ENCODE measurements at regions not wholly inside any gene's neighbourhood (a gene's known extent, or its start where the extent isn't known, plus 50 kb on each side); places are given as distances from the start of the nearest gene placed in this dataset.

DNA sequence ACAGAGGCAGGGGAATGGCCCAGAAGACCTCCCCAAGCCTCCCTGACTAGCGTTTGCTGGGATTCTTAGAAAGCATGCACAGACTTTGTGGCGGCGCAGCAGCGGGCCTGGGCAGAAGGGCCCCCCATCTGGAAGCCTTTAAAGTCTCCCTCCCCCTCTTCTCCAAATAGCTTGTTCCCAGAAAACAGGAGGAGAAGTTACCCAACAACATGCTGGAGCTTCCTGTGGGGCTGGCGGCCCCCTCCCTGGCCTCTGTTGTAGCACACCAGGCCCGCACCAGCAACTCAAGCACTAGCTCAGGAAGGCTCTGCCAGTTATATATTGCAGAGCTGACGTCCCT, 334.8 kb downstream of the DYSF start:
- DNase-seq, result no peak

DNA sequence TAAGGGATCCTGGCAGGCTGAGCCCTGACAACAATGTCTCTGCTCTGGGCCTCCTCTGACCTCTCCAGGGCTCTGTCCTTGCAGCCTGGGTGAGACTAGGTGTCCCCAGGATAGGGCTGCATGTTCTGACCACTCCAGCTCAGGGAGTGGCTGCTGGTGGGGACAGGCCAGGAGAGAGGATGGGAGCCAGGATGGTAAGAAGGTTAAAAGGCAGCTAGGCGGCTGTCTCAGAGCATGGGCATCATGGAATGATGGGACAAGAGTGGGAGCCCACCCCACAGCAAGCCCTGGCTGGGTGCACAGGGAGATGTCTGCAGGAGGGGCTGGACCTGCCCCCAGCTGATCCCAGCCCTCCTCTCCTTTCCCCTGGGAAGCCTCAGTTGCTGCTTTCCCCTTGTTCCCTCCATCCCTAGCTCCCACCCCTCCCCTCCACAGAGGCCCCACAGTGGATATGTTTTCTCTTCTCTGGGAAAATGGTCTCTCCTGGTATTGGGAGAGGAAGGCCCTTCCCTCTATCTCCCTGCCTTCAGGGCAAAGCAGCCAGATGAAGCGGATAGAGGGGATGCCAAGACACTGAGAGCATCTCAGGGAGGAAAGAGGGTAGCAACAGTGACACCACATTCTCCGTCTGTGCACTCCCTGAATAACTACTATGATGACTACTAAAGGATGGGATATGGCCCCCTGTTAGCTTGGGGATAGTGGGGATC, 334.3 kb downstream of the DYSF start:
- no peak for DNase-seq

DNA sequence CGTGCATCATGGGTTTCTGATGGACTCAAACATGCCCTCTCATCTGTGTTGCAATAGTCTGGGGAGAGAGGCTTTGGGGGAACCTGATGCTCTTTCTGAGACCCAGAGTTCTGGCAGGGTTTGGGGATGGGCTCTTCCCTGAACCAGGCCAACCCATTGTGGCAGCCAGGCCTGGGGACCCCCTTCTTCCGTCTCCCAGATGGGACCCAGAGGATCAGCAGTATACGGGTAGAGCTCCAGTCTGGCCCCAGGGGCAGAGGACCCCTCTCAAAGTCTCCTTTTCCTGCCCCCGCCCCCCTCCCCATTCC, 333.7 kb downstream of the DYSF start:
- DNase-seq, result no peak

DNA sequence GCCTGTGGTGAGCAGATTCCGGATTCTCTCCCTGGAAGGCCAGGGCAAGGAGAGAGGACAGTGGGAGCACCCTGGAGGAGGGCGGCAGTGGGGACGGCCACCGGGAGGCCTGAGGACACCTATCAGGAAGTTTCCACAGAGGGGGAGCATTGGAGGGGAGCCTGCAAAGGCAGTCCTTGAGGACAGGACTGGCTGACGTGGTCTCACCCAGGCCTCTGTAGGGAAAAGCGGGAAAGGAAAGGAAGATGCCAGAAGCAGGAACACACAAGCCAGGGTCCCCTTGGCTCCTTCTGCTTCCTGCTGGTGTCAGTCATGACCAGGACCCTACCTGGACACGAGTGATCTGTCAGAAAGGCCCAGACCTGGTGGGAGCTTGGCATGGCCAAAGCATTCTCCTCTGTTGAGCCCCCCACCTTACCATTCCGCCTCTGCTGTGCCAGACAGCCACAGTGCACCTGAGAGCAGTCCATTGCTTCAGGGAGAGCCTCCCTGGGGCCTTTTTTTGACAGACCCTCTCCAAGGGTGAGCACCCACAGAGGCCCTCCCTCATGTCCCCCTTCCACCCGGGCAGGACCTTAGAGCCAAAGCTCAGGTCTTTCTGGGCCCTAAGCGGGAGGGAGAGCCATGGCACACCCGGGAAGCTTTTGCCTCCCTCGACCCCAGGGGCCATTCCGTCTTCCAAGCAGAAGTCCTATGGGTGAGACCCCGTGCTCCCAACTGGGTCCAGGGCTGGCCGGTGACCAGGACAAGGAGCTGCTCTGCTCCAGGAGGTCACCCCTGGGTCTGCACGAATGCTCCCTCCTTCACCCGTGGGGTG, 333.1 kb downstream of the DYSF start:
- DNase-seq, result no peak

DNA sequence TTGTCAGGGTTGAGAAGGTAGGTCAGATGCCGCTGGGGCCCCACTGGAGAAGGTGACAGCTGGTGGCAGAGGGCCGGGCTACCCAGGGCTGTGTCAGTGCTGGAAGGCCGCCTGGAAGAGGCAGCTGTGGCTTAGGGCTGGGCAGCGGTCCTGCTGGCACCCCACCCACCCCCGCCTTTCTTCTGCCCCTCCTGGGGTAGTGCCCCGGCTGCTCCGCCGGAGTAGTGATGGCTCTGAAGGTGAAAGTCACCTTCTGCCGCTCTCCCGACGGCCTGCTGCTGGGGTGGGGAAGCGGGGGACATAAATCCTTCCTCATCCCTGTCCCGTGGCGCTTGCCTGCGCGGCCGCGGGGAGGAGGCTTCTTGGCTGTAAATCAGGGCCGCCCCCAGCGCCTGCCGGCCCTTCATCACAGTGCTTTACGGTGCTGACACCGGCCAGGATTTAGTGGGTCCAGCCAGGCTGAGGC, 332.2 kb downstream of the DYSF start:
- no peak for DNase-seq

DNA sequence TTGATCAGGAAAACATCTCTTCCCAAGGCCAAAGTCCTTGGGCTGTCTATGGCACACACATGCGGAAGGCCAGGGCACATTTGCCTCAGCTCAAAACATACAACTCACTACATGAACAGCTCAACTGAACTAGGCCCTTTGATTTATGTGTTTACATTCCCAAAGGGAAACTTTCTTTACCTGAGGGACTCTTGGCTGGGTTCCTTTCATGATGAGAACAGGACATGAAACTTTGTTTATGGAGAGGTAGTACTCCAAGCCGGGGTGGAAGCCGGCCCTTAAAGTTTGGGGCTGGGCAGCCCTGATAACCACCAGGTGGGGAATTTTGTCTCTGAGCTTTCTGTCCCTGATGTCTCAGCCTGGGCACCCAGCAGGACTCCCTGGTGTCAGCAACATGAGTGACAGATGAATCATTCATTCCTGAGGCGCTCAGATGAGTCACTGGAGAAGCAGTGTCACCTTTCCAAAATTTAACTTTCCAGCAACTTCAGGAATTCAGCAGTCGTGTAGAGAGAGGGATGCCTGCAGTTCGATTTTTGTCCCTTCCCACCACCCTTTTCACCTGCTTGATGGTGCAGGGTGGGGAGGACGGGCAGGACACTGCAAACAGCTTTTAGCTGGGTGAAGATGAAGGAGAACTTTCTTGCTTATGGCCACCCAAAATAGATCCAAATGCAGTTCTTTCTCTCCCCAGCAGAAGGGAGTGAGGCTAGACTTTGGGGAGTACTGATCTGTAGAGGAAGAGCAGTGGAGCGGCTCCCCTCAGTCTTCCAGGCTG, 331.6 kb downstream of the DYSF start:
- no peak for DNase-seq

DNA sequence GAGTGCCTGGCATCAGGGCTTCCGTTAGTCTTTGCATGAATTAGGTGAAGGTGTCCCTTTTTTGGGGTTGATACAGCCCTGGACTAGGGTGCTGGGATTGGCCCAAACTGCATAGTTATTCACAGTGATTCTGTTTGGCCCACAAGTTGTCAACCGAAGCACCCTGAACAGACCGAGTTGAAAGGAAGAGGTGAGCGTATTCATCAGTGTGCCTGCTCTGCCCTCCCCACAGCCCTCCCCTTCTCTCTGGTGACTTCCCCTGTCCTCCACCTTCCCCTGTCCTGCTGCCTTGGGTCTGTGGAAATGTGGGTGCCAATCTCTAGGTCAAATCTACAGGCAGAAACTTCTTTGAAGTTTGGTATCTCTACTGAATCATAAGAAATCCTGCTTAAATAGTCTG, 330.5 kb downstream of the DYSF start:
- no peak for DNase-seq

DNA sequence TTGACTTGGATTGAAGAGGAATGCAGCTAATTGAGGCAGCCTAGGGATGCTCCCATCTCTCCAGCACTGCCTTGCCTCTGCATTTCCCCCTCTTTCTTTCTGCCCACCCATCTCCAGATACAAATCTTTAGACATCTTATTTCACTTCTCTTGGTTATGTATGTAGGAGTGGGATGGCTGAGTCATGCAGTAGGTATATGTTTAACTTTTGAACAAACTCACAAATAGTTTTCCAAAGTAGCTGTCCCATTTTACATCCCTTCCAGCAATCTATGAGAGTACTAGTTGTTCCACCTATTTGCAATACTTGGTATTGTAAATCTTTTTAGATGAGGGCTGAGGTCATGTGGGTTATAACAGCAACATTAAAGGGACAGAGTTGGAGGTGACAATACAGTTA, 329.9 kb downstream of the DYSF start:
- no peak for DNase-seq

DNA sequence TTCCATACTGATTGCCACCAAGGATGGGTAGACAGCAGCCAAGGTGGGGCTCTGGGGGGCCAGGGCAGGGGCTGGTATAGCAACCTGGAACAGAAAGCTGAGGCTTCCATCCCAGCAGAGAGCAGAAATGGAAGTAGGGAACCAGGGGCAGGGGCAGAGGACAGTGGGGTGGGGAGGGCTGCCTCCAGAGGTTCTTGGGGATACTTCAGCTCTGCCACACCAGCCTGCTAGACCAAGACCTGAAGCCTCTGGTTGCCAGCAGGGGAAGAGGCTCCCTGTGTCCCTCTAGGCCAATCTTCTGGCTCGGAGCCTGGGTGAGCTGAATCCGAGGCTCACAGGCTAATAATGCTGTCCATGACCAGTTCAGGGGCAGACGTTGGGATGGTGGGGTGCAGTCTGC, 329.0 kb downstream of the DYSF start:
- no peak for DNase-seq

DNA sequence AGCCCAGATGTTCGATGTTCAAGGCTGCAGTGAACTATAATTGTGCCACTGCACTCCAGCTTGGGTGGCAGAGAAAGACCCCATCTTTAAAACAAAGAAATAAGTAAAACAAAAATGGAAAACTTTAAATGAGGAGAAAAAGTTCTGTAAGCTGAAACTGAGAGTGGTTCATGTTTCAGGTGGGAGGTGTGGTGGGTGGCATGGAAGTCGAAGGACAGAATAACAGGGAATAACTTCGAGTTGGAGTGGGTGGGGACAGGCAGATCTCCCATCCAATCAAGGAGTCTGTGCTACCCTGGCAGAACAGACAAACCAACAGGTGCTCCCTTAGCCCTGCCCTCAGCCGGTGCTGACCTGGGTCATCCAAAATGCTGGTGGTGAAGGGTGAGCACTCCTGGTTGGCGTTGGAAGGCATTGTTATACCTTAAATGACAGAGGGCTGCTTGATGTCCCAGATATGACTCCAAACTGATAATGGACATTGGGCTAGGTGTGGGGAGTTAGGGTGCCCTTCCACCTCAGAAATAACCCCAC, 328.4 kb downstream of the DYSF start:
- no peak for DNase-seq

DNA sequence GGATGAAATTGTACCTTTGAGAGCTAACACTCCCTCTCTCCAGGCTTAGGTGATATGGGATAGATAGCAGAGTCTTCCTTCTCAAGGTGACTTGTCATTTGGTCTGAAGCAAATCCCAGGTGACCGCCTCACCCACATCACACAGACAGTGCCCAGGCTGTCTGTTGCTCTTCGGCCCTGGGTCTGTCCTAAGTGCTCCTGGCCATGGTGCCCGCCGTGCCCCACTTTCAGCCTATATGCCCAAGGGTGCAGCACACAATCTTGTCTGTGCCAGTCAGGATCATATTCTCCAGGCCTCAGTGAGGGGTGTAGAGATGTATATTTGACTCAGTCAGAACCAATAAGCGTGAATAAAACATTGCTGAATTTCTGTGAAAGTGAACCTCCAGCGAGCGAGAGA, 326.8 kb downstream of the DYSF start:
- no peak for DNase-seq

DNA sequence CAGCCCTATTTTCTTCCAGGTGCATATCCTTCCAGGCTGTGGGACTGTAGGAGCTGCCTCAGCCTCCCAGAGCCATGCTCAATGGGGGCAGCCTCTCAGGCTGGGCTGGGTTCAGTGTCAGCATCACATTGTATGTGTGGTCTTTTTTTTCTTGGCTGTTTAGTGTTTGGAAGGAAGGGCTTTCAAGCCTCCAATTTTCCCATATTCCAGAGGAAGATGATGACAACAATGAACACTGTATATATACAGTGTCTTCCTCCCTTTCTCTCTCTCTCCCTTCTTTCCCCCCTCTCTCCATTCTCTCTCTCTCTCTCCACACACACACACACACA, 326.4 kb downstream of the DYSF start:
- DNase-seq, result no peak

DNA sequence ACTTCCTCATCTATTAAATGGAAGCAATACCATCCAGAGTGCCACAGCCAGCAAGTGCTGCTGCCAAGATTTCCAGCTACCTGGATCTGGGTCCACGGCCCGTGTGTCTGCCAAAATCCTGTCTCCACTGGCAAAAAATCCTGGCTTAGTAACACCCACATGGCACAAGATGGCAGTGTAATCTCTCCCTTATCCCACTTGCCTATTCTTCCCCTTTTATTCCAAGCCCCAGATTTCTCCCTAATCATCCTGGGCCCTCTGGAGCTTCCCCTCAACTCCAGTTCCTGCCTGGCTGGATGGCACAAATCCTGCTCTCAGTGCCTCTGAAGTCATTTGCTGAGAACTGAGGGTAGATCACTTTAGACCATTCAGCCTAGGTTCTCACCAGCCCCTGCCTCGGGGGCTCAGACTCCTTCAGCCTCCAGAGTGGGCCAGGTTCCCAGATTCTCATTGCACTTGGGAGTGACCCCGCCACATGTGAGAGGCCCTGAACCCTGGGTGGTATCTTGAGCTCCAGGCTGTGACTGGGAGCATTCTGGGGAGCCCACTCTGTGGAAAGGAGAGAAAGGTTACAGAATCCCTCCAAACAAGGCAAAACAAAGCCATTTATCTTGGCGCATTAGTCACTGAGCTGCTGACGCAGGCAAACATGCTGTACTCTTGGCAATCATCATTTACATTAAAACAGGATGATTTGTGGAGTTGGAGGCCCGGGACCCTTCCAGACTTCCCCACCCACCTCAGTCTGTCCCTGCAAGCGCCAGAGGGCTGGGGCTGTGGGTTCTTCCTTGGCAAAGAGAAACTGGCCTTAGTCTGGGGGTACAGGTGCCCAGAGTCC, 325.8 kb downstream of the DYSF start:
- no peak for DNase-seq

DNA sequence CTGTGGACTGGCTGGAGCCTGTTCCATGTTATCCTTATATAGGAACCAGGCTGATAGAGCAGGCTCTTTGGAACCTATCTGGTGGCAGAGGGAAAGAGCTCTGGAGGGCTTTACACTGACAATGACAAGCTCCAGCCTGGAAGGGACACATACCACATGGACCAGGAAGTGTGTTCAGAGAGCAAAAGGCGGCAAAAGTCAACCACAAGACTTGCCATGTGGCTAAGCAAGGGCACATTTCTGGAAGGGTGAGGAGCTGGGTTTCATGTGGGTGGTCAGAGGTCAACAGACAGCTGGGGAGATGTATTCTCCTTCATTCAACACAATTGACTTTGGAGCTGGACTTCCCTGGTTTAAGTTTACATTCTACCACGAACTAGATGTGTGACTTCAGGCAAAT, 325.2 kb downstream of the DYSF start:
- DNase-seq, result no peak

DNA sequence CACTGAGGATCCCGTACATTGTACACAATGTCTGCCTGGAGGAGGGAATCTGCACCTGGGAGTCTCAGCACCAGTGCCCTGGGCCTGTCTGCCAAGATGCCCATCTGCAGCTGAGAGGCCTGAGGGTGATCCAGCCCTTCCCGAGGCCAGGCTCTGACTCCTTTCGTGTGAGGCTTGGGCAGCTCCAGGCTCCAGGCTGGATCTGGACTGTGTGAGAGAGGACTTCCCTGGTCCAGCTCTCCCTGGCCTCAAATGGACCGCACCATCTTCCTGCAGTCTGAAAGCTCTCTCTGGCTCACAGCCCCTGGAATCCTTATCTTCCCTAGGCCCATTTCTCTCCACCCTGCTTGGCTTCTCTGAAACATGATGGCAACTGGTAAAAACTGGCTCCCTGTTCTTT, 324.6 kb downstream of the DYSF start:
- no peak for DNase-seq

DNA sequence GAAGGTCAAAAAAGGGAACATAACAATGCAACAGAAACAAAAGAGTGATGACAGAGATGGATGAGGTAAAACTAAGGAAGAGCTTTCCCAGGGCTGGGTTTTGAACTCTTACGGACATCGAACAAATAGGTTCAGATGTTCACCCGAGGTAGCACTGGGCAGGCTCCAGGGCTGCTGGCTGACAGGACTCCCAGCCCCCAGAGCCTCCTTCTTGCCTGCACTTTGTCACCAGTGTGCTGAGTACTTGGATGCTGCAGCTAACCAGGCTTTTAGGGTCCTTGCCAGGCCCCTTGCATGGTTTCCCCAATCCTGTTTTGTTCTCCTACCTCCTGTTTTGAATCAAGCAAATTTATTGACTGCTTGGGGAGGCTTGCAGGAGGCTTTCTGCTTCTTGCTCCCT, 322.9 kb downstream of the DYSF start:
- DNase-seq, result no peak

DNA sequence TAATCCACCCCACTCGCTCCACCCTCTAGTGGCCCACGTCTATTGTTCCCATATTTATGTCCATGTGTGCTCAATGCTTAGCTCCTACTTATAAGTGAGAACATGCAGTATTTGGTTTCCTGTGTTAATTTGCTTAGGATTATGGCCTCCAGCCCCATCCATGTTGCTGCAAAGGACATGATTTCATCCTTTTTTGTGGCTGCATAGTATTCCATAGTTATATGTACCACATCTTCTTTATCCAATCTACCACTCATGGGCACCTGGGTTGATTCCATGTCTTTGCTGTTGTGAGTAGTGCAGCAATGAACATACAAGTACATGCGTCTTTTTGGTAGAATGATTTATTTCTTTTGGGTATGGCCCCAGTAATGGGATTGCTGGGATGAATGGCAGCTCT, 319.9 kb downstream of the DYSF start:
- no peak for DNase-seq

DNA sequence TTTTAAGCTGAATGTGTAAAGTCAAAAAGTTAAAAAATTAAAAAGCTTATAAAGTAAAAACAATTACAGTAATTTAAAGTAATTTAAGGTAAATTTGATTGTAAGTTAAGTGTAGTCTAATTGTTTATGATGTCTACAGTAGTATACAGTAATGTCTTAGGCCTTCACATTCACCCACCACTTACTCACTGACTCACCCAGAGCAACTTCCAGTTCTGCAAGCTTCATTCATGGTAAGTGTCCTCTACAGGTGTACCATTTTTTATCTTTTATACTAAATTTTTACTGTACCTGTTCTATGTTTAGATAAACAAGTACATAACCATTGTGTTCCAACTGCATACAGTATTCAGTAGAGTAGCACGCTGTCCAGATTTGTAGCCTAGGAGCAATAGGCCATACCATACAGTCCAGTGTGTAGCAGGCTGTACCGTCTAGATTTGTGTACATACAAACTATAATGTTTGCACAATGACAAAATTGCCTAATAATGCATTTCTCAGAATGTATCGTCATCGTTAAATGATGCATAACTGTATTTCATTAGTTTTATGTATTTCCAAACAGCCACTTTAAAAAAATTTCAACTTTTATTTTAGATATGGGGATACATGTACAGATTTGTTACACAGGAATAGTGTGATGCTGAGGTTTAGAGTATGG, 319.3 kb downstream of the DYSF start:
- no peak for DNase-seq

DNA sequence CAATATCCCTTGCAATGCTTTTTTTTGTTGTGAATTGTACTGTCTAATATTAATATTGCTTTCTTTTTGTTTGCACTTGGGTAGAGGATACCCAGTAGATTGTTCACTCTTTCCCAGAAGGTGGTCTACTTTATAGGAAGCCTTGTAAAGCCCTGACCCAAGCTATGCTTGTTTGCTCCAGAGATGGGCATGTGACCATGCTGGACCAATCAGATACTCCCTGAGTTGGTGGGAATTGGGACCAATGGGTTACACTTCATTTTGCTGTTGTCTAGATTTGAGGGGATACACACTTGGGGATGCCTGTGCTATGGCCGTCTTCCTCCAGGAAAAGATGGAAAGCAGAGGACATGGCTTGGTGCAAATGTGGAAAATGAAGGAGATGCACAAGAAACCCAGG, 314.3 kb downstream of the DYSF start:
- no peak for DNase-seq

DNA sequence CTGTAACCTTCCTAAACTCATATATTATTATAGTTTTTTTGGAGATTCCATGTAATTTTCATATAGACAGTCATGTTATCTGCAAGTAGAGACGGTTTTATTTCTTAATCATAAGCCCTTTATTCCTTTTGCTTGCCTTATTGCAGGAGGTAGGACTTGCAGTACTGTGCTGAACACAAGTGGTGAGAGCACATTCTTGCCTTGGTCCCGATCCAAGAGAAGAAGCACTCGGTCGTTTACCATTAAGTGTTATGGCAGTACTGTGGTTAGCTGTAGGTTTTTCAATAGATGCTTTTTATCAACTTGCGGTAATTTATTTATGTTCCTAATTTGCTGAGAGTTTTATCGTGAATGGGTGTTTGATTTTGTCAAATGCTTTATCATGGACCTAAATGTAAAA, 305.7 kb downstream of the DYSF start:
- DNase-seq, result no peak

DNA sequence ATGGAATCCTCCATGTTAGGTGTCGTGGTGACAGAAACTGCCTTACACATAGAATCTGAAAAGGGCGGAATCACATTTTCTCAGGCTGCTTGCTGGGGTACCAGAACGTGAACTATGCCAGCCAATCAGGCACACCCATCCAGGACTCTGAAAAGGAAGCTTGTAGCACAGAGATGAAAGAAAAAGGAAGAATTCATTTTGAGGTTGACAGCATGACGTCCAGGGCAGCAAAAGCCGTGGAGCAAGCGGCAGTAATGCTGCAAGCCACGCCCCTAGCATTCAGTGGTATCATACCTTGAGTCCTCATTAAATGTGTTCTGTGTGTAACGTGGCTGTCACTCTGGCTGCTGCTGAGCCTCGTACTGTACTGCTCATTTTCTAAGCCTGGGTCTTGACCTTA, 304.0 kb downstream of the DYSF start:
- DNase-seq, result no peak

DNA sequence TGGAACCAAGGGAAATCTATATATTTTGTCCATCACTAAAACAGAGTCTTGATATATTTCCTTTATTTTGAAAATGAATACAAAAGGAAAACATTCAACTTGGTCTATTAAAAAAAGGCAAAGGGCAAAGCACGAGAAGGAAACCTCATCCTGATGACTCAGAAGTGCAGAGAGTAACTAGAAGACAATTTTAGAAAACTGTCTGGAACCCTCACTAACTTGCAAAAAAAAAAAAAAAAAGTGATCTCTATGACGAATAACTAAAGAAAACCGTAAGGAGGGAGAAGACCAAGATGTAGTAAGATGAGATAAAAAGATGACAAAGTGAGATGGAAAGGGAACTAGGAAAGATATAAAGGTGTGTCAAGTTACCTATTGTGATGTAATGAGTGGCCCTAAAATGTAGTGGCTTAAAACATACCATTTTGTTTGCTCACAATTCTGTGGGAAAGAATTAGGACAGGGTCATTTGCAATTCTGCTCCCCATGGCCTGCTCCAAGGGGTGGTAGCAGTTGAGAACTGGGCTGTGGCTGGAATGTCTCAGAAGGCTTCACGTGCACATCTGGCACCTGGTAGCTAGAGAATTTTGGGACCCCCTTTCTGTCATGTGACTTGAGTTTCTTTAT, 303.0 kb downstream of the DYSF start:
- no peak for DNase-seq

Measured in OCI-M1 (cell line).